ENCODE measurements at regions not wholly inside any gene's neighbourhood (a gene's known extent, or its start where the extent isn't known, plus 50 kb on each side); places are given as distances from the start of the nearest gene placed in this dataset.

- Histone ChIP-seq H3K79me1 (ENCODE audit: low read length) (no peaks in the 10 kb centered on the region), H3K4ac (ENCODE audit: low read depth, low read length) (no peak overlapping the region), H3K9me3 (ENCODE audit: insufficient read depth, low read depth, low read length) (no peaks in the 10 kb centered on the region), H3K4me1 (ENCODE audit: control insufficient read depth in 1 of 2, insufficient read depth in 2 of 2, low read length in 2 of 2) (no peaks in the 10 kb centered on the region), H3K4me2 (ENCODE audit: low read length) (no peak overlapping the region), H3K4me3 (ENCODE audit: low read depth, low read length) (no peak overlapping the region), H2AK5ac (ENCODE audit: low read length) (no peak overlapping the region), H3K23ac (ENCODE audit: low read length) (no peak overlapping the region), H2BK5ac (ENCODE audit: low read depth, low read length, poor library complexity) (no peak overlapping the region), H3K27me3 (ENCODE audit: insufficient read depth, low read length) (no peaks in the 10 kb centered on the region), H2AFZ (ENCODE audit: insufficient read depth, low read length, poor library complexity) (no peak overlapping the region), H2BK12ac (ENCODE audit: low read length) (no peak overlapping the region), H4K91ac (ENCODE audit: low read depth, low read length) (no peak overlapping the region), H3K36me3 (ENCODE audit: control insufficient read depth in 1 of 2, insufficient read depth in 2 of 2, low read length in 2 of 2) (no peaks in the 10 kb centered on the region), H4K8ac (ENCODE audit: low read depth, low read length) (no peak overlapping the region), H4K12ac (ENCODE audit: low read depth, low read length) (no peak overlapping the region), H3K18ac (ENCODE audit: low read length) (no peak overlapping the region), H3K9ac (ENCODE audit: low read length) (no peak overlapping the region), H2BK120ac (ENCODE audit: insufficient read depth, low read length, poor library complexity) (no peak overlapping the region), H3K27ac (ENCODE audit: low read depth, low read length) (no peak overlapping the region), H3K79me2 (ENCODE audit: control insufficient read depth, insufficient read depth, low read length, poor library complexity) (no peaks in the 10 kb centered on the region), H3K14ac (ENCODE audit: low read length) (no peak overlapping the region)
- no peak for DNase-seq
- no CpG with 5 or more reads among the region's 1 CpG for WGBS (ENCODE audit: extremely low coverage, insufficient coverage, insufficient read length)
Observed at GRCh38 chr18:71106701-71107100, 817.9 kb downstream of the SOCS6 start.

GRCh38 chr18:71105994-71106546 lies 817.2 kb downstream of the SOCS6 start:
- Histone ChIP-seq H4K12ac (ENCODE audit: low read depth, low read length) (no peak overlapping the region), H3K23ac (ENCODE audit: low read length) (no peak overlapping the region), H3K4ac (ENCODE audit: low read depth, low read length) (no peak overlapping the region), H3K9me3 (ENCODE audit: insufficient read depth, low read depth, low read length) (no peaks in the 10 kb centered on the region), H3K4me2 (ENCODE audit: low read length) (no peak overlapping the region), H3K79me1 (ENCODE audit: low read length) (no peaks in the 10 kb centered on the region), H2AK5ac (ENCODE audit: low read length) (no peak overlapping the region), H3K9ac (ENCODE audit: low read length) (no peak overlapping the region), H3K18ac (ENCODE audit: low read length) (no peak overlapping the region), H2BK5ac (ENCODE audit: low read depth, low read length, poor library complexity) (no peak overlapping the region), H3K79me2 (ENCODE audit: control insufficient read depth, insufficient read depth, low read length, poor library complexity) (no peaks in the 10 kb centered on the region), H4K91ac (ENCODE audit: low read depth, low read length) (no peak overlapping the region), H3K14ac (ENCODE audit: low read length) (no peak overlapping the region), H2BK120ac (ENCODE audit: insufficient read depth, low read length, poor library complexity) (no peak overlapping the region), H3K27ac (ENCODE audit: low read depth, low read length) (no peak overlapping the region), H3K36me3 (ENCODE audit: control insufficient read depth in 1 of 2, insufficient read depth in 2 of 2, low read length in 2 of 2) (no peaks in the 10 kb centered on the region), H2AFZ (ENCODE audit: insufficient read depth, low read length, poor library complexity) (no peak overlapping the region), H3K4me1 (ENCODE audit: control insufficient read depth in 1 of 2, insufficient read depth in 2 of 2, low read length in 2 of 2) (no peaks in the 10 kb centered on the region), H2BK12ac (ENCODE audit: low read length) (no peak overlapping the region), H3K4me3 (ENCODE audit: low read depth, low read length) (no peak overlapping the region), H3K27me3 (ENCODE audit: insufficient read depth, low read length) (no peaks in the 10 kb centered on the region), H4K8ac (ENCODE audit: low read depth, low read length) (no peak overlapping the region)
- no peak for DNase-seq
- WGBS (ENCODE audit: extremely low coverage, insufficient coverage, insufficient read length) = no CpG with 5 or more reads among the region's 4 CpGs

GRCh38 chr18:71105078-71105819 lies 816.4 kb downstream of the SOCS6 start:
- Histone ChIP-seq H3K36me3 (ENCODE audit: control insufficient read depth in 1 of 2, insufficient read depth in 2 of 2, low read length in 2 of 2) (no peaks in the 10 kb centered on the region), H2AFZ (ENCODE audit: insufficient read depth, low read length, poor library complexity) (no peak overlapping the region), H3K27ac (ENCODE audit: low read depth, low read length) (no peak overlapping the region), H3K9ac (ENCODE audit: low read length) (no peak overlapping the region), H4K8ac (ENCODE audit: low read depth, low read length) (no peak overlapping the region), H3K9me3 (ENCODE audit: insufficient read depth, low read depth, low read length) (no peaks in the 10 kb centered on the region), H3K79me1 (ENCODE audit: low read length) (no peaks in the 10 kb centered on the region), H3K4ac (ENCODE audit: low read depth, low read length) (no peak overlapping the region), H3K4me2 (ENCODE audit: low read length) (no peak overlapping the region), H4K12ac (ENCODE audit: low read depth, low read length) (no peak overlapping the region), H2AK5ac (ENCODE audit: low read length) (no peak overlapping the region), H3K27me3 (ENCODE audit: insufficient read depth, low read length) (no peaks in the 10 kb centered on the region), H4K91ac (ENCODE audit: low read depth, low read length) (no peak overlapping the region), H2BK5ac (ENCODE audit: low read depth, low read length, poor library complexity) (no peak overlapping the region), H3K4me3 (ENCODE audit: low read depth, low read length) (no peak overlapping the region), H3K14ac (ENCODE audit: low read length) (no peak overlapping the region), H2BK12ac (ENCODE audit: low read length) (no peak overlapping the region), H3K23ac (ENCODE audit: low read length) (no peak overlapping the region), H3K4me1 (ENCODE audit: control insufficient read depth in 1 of 2, insufficient read depth in 2 of 2, low read length in 2 of 2) (no peaks in the 10 kb centered on the region), H3K79me2 (ENCODE audit: control insufficient read depth, insufficient read depth, low read length, poor library complexity) (no peaks in the 10 kb centered on the region), H3K18ac (ENCODE audit: low read length) (no peak overlapping the region), H2BK120ac (ENCODE audit: insufficient read depth, low read length, poor library complexity) (no peak overlapping the region)
- no peak for DNase-seq
- WGBS (ENCODE audit: extremely low coverage, insufficient coverage, insufficient read length) = no CpG with 5 or more reads among the region's 6 CpGs

GRCh38 chr18:71079606-71080005 lies 790.8 kb downstream of the SOCS6 start:
- Histone ChIP-seq H3K4me3 (ENCODE audit: low read depth, low read length) (no peak overlapping the region), H3K4me2 (ENCODE audit: low read length) (no peak overlapping the region), H4K8ac (ENCODE audit: low read depth, low read length) (no peak overlapping the region), H3K79me1 (ENCODE audit: low read length) (no peaks in the 10 kb centered on the region), H2BK5ac (ENCODE audit: low read depth, low read length, poor library complexity) (no peak overlapping the region), H3K4me1 (ENCODE audit: control insufficient read depth in 1 of 2, insufficient read depth in 2 of 2, low read length in 2 of 2) (no peaks in the 10 kb centered on the region), H3K27ac (ENCODE audit: low read depth, low read length) (no peak overlapping the region), H3K9ac (ENCODE audit: low read length) (no peak overlapping the region), H3K36me3 (ENCODE audit: control insufficient read depth in 1 of 2, insufficient read depth in 2 of 2, low read length in 2 of 2) (no peaks in the 10 kb centered on the region), H3K9me3 (ENCODE audit: insufficient read depth, low read depth, low read length) (no peaks in the 10 kb centered on the region), H3K4ac (ENCODE audit: low read depth, low read length) (no peak overlapping the region), H2BK12ac (ENCODE audit: low read length) (no peak overlapping the region), H2AFZ (ENCODE audit: insufficient read depth, low read length, poor library complexity) (no peak overlapping the region), H4K12ac (ENCODE audit: low read depth, low read length) (no peak overlapping the region), H3K79me2 (ENCODE audit: control insufficient read depth, insufficient read depth, low read length, poor library complexity) (no peaks in the 10 kb centered on the region), H3K27me3 (ENCODE audit: insufficient read depth, low read length) (no peaks in the 10 kb centered on the region), H3K23ac (ENCODE audit: low read length) (no peak overlapping the region), H2BK120ac (ENCODE audit: insufficient read depth, low read length, poor library complexity) (no peak overlapping the region), H4K91ac (ENCODE audit: low read depth, low read length) (no peak overlapping the region), H3K18ac (ENCODE audit: low read length) (no peak overlapping the region), H2AK5ac (ENCODE audit: low read length) (no peak overlapping the region), H3K14ac (ENCODE audit: low read length) (no peak overlapping the region)
- no peak for DNase-seq
- WGBS (ENCODE audit: extremely low coverage, insufficient coverage, insufficient read length) = no CpG with 5 or more reads among the region's 9 CpGs
